Sigmoid colon (tissue), 4 donors: ENCODE measurements at regions not wholly inside any gene's neighbourhood (a gene's known extent, or its start where the extent isn't known, plus 50 kb on each side); places are given as distances from the start of the nearest gene placed in this dataset.

Experiments used
- EP300 ChIP-seq, 4 donors: sonication (generic); formaldehyde crosslinking; IDR thresholded peaks; one replicate each; pipeline ENCODE4 v1.6.1; 2017; ENCODE audit warnings: antibody characterized with exemption in 4 of 4
- POLR2A ChIP-seq, 2 donors: fragments of 450-650 bp; IDR thresholded peaks; one replicate each; pipeline ENCODE4 v1.6.1; 2016; ENCODE audit warnings: antibody characterized with exemption in 2 of 2, mild to moderate bottlenecking in 2 of 2, moderate library complexity in 2 of 2
- TF ChIP-seq, protein P1 (sequence below), 4 experiments: fragments of 450-650 bp in 3 of 4; fragments of 200-600 bp in 1 of 4; IDR thresholded peaks; one replicate each; pipeline ENCODE4 v1.5.1; 2016 to 2019; ENCODE audit warnings: antibody characterized with exemption in 4 of 4, mild to moderate bottlenecking in 3 of 4, moderate library complexity in 2 of 4

DNA sequence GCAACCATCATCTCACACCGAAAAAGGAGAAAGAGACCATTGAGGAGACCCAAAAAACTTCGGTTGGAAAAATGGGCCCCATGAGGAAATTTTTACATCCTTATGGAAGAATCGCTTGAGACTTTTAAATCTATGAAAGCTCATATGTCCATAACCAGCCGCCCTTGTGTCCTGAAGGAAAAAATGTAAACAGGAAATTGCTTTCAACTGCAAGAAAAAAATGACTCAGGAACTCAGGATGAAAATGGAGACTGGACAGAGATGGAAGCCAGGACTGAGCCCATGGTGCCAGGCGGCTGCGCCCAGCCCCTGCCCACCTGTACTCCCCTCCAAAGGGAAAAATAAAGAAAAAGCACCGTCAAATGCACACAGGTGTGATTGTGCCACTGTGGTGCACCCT, 81.5 kb upstream of the SLC66A3 start:
- TF ChIP-seq, protein P1, sequence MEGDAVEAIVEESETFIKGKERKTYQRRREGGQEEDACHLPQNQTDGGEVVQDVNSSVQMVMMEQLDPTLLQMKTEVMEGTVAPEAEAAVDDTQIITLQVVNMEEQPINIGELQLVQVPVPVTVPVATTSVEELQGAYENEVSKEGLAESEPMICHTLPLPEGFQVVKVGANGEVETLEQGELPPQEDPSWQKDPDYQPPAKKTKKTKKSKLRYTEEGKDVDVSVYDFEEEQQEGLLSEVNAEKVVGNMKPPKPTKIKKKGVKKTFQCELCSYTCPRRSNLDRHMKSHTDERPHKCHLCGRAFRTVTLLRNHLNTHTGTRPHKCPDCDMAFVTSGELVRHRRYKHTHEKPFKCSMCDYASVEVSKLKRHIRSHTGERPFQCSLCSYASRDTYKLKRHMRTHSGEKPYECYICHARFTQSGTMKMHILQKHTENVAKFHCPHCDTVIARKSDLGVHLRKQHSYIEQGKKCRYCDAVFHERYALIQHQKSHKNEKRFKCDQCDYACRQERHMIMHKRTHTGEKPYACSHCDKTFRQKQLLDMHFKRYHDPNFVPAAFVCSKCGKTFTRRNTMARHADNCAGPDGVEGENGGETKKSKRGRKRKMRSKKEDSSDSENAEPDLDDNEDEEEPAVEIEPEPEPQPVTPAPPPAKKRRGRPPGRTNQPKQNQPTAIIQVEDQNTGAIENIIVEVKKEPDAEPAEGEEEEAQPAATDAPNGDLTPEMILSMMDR (IDR thresholded peaks at IDR 0.05): no peak
- TF ChIP-seq EP300 (IDR thresholded peaks at IDR 0.05) (no peak), POLR2A (IDR thresholded peaks at IDR 0.05) (no peak)
